Brain pericyte (primary cell): ENCODE measurements at regions not wholly inside any gene's neighbourhood (a gene's known extent, or its start where the extent isn't known, plus 50 kb on each side); places are given as distances from the start of the nearest gene placed in this dataset.

Experiments
- DNase-seq: peaks from one replicate; pipeline ENCODE4 v3.0.0-alpha.2; 2012; ENCODE audit warnings: low read depth, low spot score

GRCh38 chr2:189267925-189268579 lies 88.5 kb upstream of the COL5A2 start:
- DNase-seq: no peak

- no peak for DNase-seq
These were observed 89.2 kb upstream of the COL5A2 start for GRCh38 chr2:189268763-189269162.

GRCh38 chr2:189273734-189274133 lies 94.2 kb upstream of the COL5A2 start:
- DNase-seq: no peak

GRCh38 chr2:189274361-189274760 lies 94.8 kb upstream of the COL5A2 start:
- DNase-seq: no peak

GRCh38 chr2:189276277-189276676 lies 96.7 kb upstream of the COL5A2 start:
- DNase-seq: no peak

- no peak for DNase-seq
These were observed 101.6 kb upstream of the COL5A2 start for GRCh38 chr2:189281201-189281600.

- no peak for DNase-seq
These were observed 105.8 kb upstream of the COL5A2 start for GRCh38 chr2:189285349-189285748.

GRCh38 chr2:189285962-189286645 lies 106.5 kb upstream of the COL5A2 start:
- DNase-seq: no peak

GRCh38 chr2:189287363-189287762 lies 107.8 kb upstream of the COL5A2 start:
- DNase-seq: no peak

GRCh38 chr2:189287982-189288521 lies 108.5 kb upstream of the COL5A2 start:
- DNase-seq: peak; percentile 68

- DNase-seq: no peak
These were observed 111.9 kb upstream of the COL5A2 start for GRCh38 chr2:189291460-189291859.

GRCh38 chr2:189293164-189293563 lies 113.6 kb upstream of the COL5A2 start:
- no peak for DNase-seq

- no peak for DNase-seq
These were observed 117.9 kb upstream of the COL5A2 start for GRCh38 chr2:189297446-189297845.

GRCh38 chr2:189298038-189298437 lies 118.5 kb upstream of the COL5A2 start:
- no peak for DNase-seq

GRCh38 chr2:189298481-189298880 lies 118.9 kb upstream of the COL5A2 start:
- DNase-seq: no peak

GRCh38 chr2:189299974-189300373 lies 120.4 kb upstream of the COL5A2 start:
- no peak for DNase-seq

- no peak for DNase-seq
These were observed 121.4 kb upstream of the COL5A2 start for GRCh38 chr2:189300916-189301315.

- no peak for DNase-seq
These were observed 122.8 kb upstream of the COL5A2 start for GRCh38 chr2:189302274-189302948.

- DNase-seq: no peak
These were observed 124.8 kb upstream of the COL5A2 start for GRCh38 chr2:189304360-189304759.

GRCh38 chr2:189305291-189305943 lies 125.9 kb upstream of the COL5A2 start:
- DNase-seq: no peak

GRCh38 chr2:189306525-189306924 lies 127.0 kb upstream of the COL5A2 start:
- DNase-seq: no peak
